M059J (cell line): ENCODE measurements at regions not wholly inside any gene's neighbourhood (a gene's known extent, or its start where the extent isn't known, plus 50 kb on each side); places are given as distances from the start of the nearest gene placed in this dataset.
"Not testable (repeated sequence)": the region's sequence is repeated elsewhere in the genome, so short reads cannot be mapped to it uniquely, and the experiment has no call there.

ENCODE experiments used
- DNase-seq: peaks from one replicate; pipeline ENCODE4 v3.0.0-alpha.2; 2012; ENCODE audit warnings: low read depth

DNA sequence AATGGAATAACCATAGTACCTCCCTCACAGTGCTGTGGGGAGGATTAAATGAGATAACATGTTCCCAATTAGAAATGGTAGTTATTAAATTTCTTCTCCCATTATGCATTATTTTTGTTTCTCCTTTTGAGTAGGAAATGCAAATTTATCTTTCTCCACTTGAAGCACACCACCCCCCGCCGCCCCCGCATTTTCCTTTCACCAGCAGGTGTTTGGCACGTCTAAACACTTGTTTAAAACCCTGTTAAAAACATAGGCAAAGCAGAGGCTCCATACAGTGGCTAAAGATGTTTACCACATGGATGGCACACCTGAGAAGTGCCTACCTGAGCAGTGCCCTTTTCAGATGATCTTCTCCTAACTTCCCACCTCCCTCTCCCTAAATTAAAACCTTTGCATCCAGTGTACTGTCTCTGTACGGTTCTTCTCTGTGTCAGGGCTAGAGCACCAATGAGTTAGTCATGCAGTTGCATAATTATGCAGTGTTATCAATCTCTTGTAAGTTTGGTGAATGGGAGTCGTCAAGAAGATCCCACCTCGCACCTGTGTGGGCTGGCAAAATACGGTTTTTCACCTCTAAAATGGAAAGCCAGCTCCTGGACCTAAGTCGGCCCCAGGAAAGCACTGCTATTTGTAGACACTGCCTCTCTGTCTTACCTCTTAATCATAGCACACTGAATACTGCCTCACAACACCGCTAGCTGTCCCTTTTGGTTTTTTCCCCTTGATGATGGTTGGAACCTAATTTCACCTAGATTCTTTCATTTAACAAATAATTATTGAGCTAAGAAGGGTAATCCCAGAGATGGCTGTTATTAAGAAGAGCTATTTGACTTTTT lies 122.0 kb downstream of the CT47B1 start:
- no peak for DNase-seq

- no peak for DNase-seq
Measured at GRCh38 chrX:120752431-120753082, 122.7 kb upstream of the C1GALT1C1 start.

GRCh38 chrX:120751683-120752082 lies 121.8 kb upstream of the C1GALT1C1 start:
- DNase-seq = no peak

DNA sequence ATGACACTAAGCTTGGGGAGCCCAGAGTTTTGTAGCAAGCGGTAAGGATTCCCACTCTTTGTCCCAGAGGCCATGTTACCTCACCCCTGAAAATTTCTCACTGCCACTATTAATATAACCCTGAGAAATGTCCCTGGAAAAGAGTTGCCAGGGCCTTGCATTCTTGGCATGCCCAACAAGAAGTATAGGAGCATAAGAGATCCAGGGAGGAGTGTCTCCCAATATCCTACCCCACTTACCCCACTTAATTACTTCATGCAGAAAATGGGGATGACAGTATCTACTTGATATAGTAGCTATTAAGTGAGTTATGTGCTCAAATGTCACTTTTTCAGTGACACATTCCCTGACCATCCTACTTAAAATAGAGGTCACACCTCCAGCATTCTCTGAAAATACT lies 120.5 kb upstream of the C1GALT1C1 start:
- no peak for DNase-seq

DNA sequence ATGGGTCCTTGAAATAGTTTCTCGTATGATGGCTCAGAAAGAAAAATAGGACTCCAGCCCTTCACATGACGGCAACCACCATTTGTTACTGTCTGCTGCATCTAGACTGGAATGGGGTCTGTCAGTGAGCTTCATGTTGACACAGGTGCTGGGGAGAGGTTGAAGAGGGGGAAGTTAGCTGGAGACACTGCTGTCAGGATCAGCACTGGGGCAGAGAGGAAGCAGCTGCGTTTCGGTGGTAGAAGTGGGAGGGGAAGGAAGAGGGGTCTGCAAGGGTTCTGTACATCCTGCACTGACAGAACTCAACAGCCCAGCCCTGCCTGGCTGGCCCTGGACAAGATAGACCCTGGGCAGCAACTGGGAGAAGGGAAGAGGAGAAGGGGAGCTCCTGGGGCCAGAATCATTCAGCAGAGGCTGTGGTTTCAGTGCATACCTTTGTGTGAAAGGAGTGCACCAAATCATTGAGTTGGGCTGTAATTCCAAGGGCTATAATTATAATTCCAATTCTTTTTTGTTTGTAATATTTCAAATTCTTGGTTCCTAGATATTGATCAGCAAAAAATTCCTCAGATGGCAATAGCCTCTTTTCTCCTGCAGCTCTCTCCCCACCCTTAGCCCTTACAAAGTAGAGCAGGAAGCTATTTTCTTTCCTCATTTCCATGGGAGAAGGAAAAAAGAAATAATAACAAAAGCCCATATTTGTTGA lies 119.4 kb upstream of the C1GALT1C1 start:
- DNase-seq = peak; percentile 42

DNA sequence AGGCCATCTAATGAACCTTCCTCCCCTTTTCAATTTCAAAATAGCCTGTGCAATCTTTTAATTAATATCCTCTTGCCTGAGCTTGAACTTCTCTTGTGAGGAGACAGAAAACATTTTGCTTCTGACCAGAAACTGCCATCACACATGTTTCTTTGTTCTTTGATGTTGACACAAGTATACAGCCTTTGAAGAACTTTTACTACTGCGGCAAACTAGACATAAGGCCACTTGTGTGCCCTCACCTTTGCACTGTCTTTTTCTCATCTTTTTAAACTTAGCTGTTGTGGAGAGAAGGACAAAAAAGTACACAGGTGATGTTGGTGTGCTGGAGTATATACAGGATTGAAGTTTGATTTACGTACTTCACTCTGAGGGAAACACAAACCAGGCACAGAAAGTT lies 116.3 kb upstream of the C1GALT1C1 start:
- DNase-seq = no peak

DNA sequence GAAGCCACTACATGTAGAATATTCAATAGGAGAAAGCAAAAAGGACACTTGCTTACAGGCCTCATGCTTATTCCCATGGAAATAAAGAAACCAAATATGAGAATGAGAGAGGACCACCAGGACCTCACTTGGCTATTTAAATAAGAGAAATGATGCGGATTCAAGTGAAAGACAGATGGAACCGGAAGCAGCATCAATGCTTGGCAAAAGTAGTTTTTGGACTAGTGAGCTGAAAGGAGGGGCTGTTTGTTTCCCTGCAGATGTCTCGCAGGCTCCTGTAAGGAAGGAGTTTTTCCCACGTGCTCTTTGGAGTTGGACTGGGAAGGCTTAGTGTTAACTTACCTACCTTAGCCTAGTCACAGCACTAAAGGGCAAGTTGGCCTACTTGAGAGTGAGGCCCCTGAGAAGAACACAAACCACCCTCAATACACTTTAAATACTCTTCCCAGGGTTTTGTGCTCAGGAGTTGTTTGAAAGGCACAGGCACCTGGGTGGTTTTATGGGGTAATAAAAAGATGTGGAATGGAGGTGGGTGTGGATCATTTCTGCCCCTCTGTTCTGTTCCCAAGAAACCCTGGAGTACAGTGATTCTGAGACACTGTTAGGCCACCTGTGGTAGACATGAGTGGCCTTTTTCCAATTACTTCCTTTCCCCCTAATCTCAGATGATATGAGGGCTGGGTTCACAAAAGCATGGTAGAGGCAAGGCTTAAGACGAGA lies 113.3 kb upstream of the C1GALT1C1 start:
- no peak for DNase-seq

DNA sequence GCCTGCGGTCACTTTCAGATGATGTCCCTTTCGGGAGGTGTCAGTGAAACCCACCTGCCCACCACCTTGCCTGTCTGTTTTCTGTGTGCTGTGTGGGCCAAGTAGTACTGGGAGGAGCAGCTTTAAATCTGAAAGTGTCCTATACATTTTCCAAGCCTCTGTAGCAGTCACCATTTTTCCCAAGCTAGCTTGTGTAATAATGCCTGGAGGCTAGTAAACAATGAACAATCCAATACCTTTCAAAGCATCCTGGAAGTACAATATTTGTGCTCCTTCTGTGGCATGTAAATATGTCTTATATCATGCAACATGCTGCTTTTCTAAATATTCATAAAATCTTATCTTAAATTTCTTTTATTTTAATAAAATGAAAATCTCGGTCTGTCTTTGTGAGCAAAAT lies 111.6 kb upstream of the C1GALT1C1 start:
- DNase-seq = peak; percentile 36

DNA sequence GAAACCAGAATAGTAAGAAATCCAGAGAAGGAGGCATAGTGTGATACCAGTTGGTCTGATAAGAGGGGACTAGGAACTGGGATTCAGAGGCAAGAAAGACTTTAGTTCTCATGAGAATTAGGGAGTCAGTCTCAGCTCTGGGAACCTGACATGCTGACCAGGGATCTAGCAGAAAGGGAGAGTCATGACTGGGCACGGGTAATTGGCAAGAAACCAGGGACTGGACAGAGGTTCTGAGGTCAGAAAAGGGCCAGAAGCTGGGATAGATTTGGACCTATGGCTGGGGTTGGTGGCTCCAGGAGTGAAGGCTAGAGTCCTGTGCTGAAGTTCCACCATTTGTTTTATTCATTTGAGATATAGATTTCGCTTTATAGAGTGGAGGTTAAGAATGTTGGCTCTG lies 110.2 kb upstream of the C1GALT1C1 start:
- peak; percentile 70 for DNase-seq

DNA sequence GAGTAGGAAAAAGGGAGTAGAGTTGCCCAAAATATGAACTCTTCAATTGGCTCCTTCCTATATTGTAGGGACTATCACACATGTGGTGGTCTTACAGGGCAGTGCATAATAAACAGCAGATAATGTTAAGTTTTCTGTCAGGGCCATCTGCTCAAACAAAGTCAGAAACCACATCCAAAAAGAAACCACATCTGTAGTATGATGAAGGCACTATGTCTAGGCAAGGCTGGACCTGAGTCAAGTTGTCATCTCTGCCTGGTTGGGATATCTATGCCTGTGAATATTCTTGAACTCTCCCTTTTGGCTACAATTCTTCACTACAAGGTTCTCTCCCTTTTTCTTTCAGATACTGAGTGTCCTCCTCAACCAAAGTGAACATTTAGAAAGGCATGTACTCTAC lies 109.4 kb upstream of the C1GALT1C1 start:
- DNase-seq = peak; percentile 12

DNA sequence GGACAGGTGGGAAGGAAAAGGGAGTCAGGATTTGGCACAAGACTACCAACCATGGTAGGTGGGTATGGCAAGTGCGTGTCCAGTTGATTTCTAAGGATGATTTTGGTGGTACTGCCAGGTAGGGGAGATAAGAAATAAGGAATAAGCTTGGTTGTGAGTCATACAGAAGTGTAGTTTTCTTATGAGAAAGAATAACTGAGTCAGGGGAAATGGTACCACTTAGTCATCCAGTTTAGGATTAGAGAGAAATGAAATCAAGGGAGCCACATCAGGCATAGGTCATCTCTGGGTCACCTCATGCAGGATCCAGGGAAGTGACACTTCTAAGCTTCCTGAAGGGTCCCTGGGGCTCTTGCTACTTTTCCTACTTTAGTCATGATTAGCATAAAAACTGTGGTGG lies 107.1 kb upstream of the C1GALT1C1 start:
- DNase-seq = peak; percentile 91

DNA sequence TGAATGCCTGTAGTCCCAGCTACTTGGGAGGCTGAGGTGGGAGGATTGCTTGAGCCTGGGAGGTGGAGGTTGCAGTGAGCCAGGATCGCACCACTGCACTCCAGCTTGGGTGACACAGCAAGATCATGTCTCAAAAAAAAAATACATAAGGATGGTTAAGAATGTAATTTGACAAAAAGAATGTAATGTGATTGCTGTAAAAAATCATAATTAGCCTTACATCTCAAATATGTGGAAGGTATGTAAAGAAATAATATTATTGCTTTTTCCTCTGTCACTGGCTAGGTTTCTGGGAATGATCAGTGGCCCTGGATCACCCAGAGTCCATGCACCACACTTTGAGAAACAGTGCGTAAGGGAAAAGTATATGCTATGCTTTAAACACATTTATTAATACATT lies 106.1 kb upstream of the C1GALT1C1 start:
- DNase-seq = no peak

GRCh38 chrX:120732879-120733278 lies 103.0 kb upstream of the C1GALT1C1 start:
- no peak for DNase-seq

DNA sequence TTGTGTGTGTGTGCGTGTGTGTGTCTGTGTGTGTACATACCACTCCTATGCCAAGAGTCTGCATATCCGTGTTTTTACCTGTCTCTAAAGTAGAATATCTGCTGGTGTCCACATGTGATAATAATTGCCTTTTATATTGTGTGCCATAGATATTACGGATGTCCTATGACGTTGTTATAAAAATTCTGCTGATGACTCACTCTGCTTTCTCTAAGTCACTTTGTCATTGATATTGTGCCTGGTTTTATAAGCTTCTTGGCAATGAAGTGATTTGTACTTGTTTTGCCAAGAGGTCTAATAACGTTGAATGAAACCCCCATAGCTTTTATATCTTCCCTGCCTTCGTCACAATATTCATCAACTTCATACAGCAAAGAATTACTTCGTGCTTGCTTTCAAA lies 102.6 kb upstream of the C1GALT1C1 start:
- DNase-seq = peak; percentile 63

- peak; percentile 76 for DNase-seq
Measured at GRCh38 chrX:120731386-120731785, 101.5 kb upstream of the C1GALT1C1 start.

- DNase-seq = not testable (repeated sequence)
Measured at GRCh38 chrX:120729506-120730255, 99.8 kb upstream of the C1GALT1C1 start.

DNA sequence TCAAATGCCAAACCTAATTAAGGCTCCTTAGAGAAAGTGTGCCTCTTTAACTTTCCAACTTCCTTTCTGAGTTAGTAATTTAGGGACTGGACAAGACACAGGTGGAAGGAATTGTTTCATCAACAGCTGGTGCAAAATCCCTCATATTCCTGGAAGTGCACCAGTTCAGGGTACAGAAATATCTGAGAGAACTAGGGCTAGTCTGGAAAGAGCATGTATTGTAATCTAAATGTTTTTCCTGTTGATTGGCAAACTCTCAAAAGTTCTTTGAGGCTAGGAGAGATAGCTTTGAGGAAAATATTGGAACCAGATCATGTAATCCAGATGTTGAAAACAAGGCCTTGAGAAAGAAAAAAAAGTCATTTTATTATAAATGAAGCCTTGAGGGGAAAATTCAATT lies 98.1 kb upstream of the C1GALT1C1 start:
- DNase-seq = no peak

DNA sequence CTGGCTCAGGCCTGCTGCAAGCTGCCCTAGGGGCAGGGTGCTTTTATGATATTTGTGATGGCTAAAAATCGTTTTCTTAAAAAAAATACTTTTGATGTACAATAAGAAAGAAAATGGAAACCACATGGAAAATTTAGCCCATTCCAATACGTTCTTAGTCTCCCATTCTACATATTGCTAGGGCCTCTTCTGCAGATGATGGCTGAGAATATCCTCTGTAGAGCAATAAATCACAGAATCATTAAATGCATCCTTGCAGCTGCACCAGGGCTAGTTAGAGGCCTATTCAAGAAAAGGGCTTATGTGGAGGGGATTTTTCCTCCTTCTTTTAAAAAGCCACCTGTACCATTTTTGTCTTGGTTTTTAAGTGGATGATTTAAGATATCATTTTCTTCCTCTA lies 97.6 kb upstream of the C1GALT1C1 start:
- DNase-seq = no peak

DNA sequence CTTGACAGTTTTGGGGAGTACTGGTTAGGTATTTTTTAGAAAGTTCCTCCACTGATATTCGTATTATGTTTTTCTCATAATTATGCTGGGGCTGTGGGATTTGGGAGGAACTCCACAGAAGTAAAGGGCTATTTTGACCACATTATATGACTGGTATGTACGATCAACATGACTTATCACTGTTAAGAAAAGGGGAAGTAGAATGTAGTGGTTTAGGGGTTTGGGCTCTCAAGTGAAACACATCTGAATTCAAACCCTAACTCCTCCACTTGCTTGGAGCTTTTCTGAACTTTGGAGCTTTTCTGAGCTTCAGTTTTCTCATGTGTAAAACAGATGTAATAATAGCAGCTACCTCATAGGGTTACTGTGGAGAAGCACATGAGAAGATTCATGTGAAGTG lies 96.4 kb upstream of the C1GALT1C1 start:
- DNase-seq = no peak

- no peak for DNase-seq
Measured at GRCh38 chrX:120725874-120726273, 96.0 kb upstream of the C1GALT1C1 start.

DNA sequence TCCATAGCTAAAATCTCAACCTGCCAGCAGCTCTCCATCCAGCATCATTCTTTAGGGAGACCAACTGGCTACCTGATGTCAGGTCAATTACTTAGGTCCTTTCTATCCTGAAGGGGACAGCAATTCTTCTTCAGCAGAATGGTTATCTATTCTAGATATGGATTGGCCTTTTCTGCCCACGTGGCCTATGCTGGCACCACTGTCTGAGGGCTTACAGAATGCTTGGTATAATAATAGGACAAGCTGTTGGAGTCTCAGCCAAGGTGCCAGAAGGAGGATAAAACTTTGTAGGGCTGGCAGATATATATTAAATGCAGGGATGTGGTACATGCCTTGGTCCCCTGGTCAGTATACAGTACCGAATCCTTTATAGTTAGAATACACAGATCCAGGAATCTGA lies 89.8 kb upstream of the C1GALT1C1 start:
- DNase-seq = no peak
